PC-3 (cell line): ENCODE measurements at regions not wholly inside any gene's neighbourhood (a gene's known extent, or its start where the extent isn't known, plus 50 kb on each side); places are given as distances from the start of the nearest gene placed in this dataset.

Experiments used
- ATAC-seq: fragments of 200-7000 bp; cut with Tn5 transposase; 2 replicates; pipeline ENCODE4 v1.9.1; 2020; ENCODE audit warnings: mild to moderate bottlenecking, moderate library complexity
- BruUV-seq: library from RNA; stranded (reverse); fragments of 400-500 nt; replicated peaks from 2 replicates; lab custom pipeline; 2021; lab: Mats Ljungman, UMichigan
- CTCF ChIA-PET: fragments of 300-600 bp; sonication (Branson Sonifier 250); formaldehyde crosslinking; loops from one replicate; lab custom pipeline; 2022; ENCODE audit warnings: antibody characterized with exemption; lab: Charles Lee
- POLR2A ChIA-PET: fragments of 300-600 bp; sonication (Branson Sonifier 250); formaldehyde crosslinking; loops from one replicate; lab custom pipeline; 2022; ENCODE audit warnings: antibody characterized with exemption; ENCODE audit not compliant: unreplicated experiment; lab: Charles Lee
- DNase-seq: peaks from one replicate; pipeline ENCODE4 v3.0.0-alpha.2; 2015
- H2AFZ ChIP-seq: fragments of 300-600 bp; sonication (generic); 2 replicates; pipeline ENCODE4 v1.6.0; 2016; ENCODE audit warnings: antibody characterized with exemption, low read length
- H3F3A ChIP-seq: fragments of 300-600 bp; sonication (generic); one replicate; pipeline ENCODE4 v1.6.0; 2017; ENCODE audit warnings: antibody characterized with exemption, low read length, control low read depth, mild to moderate bottlenecking; ENCODE audit not compliant: unreplicated experiment
- H3K27ac ChIP-seq: fragments of 300-600 bp; sonication (generic); 2 replicates; pipeline ENCODE4 v1.5.1; 2016; ENCODE audit warnings: mild to moderate bottlenecking, low read length
- H3K27me3 ChIP-seq: fragments of 300-600 bp; sonication (generic); 2 replicates; pipeline ENCODE4 v1.6.1; 2016; ENCODE audit warnings: low read length, mixed read lengths
- H3K36me3 ChIP-seq: fragments of 300-600 bp; sonication (generic); 2 replicates; pipeline ENCODE4 v1.6.1; 2016; ENCODE audit warnings: low read depth, mixed run types, low read length, mixed read lengths
- H3K4me1 ChIP-seq: fragments of 300-600 bp; sonication (generic); 2 replicates; pipeline ENCODE4 v1.5.1; 2016; ENCODE audit warnings: low read length; ENCODE audit not compliant: insufficient read depth
- H3K4me2 ChIP-seq: fragments of 300-600 bp; sonication (generic); 2 replicates; pipeline ENCODE4 v1.6.0; 2016; ENCODE audit warnings: low read length
- H3K4me3 ChIP-seq: fragments of 300-600 bp; sonication (generic); 2 replicates; pipeline ENCODE4 v1.5.1; 2016; ENCODE audit warnings: mild to moderate bottlenecking, low read length, mixed read lengths
- H3K79me2 ChIP-seq: fragments of 300-600 bp; sonication (generic); 2 replicates; pipeline ENCODE4 v1.6.1; 2017; ENCODE audit warnings: low read length, mixed read lengths
- H3K9ac ChIP-seq: fragments of 300-600 bp; sonication (generic); 2 replicates; pipeline ENCODE4 v1.6.0; 2016; ENCODE audit warnings: mild to moderate bottlenecking, low read length
- H3K9me2 ChIP-seq: fragments of 300-600 bp; sonication (generic); replicated peaks from 2 replicates; pipeline ENCODE4 v1.6.1; 2016; ENCODE audit warnings: mixed run types, low read length, mixed read lengths
- H3K9me3 ChIP-seq: fragments of 300-600 bp; sonication (generic); 2 replicates; pipeline ENCODE4 v1.6.1; 2016; ENCODE audit warnings: low read length, mixed read lengths
- H4K20me1 ChIP-seq: fragments of 300-600 bp; sonication (generic); 2 replicates; pipeline ENCODE4 v1.6.1; 2016; ENCODE audit warnings: low read length, mixed read lengths
- EZH2 ChIP-seq: fragments of 300-600 bp; sonication (generic); IDR thresholded peaks from one replicate; pipeline ENCODE4 v1.6.1; 2017; ENCODE audit warnings: antibody characterized with exemption, mild to moderate bottlenecking, low read length; ENCODE audit not compliant: unreplicated experiment
- EZH2phosphoT487 ChIP-seq: fragments of 300-600 bp; sonication (generic); IDR thresholded peaks from 2 replicates; pipeline ENCODE4 v1.6.1; 2018; ENCODE audit warnings: mild to moderate bottlenecking, antibody characterized with exemption, low read length, borderline replicate concordance
- intact Hi-C: fragments of 100-400 bp; cut with micrococcal nuclease; formaldehyde crosslinking; loops from 2 replicates; pipeline ENCODE4 v1.9.0; 2023
- TF ChIP-seq, protein P1 (sequence below): fragments of 300-600 bp; sonication (generic); conservative IDR thresholded peaks from 2 replicates; pipeline ENCODE4 v1.5.1; 2017; ENCODE audit warnings: antibody characterized with exemption, low read depth, mild to moderate bottlenecking, low read length

DNA sequence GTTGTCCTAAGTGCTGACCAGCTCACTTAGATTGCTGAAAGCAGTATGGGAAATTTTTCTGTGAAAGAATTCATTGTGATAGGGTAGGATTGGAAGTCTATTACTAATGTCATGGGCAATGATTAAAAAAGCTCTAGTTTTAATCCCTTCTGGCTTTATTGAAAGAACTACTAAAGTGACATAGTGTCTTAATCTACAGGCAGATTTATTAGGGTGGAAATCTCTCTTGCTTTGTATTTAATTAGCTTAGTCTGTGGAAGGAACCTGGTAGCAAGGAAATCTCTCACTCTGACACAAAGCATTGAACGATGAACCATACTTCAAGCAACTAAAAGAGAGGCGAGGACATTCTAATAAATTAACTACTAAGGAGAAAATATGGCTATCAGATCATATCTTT is 1029.2 kb upstream of the PCDH20 start:
- no peak for DNase-seq
- H3K9me3 ChIP-seq, result no peaks in the 10 kb centered on the region
- H3K27me3 ChIP-seq, result no peaks in the 10 kb centered on the region
- TF ChIP-seq EZH2phosphoT487 (no peak), EZH2 (no peak)
- TF ChIP-seq, protein P1, sequence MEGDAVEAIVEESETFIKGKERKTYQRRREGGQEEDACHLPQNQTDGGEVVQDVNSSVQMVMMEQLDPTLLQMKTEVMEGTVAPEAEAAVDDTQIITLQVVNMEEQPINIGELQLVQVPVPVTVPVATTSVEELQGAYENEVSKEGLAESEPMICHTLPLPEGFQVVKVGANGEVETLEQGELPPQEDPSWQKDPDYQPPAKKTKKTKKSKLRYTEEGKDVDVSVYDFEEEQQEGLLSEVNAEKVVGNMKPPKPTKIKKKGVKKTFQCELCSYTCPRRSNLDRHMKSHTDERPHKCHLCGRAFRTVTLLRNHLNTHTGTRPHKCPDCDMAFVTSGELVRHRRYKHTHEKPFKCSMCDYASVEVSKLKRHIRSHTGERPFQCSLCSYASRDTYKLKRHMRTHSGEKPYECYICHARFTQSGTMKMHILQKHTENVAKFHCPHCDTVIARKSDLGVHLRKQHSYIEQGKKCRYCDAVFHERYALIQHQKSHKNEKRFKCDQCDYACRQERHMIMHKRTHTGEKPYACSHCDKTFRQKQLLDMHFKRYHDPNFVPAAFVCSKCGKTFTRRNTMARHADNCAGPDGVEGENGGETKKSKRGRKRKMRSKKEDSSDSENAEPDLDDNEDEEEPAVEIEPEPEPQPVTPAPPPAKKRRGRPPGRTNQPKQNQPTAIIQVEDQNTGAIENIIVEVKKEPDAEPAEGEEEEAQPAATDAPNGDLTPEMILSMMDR, result no peak
- ChIA-PET CTCF (no interaction called here), POLR2A (no interaction called here)
- no peak overlapping the region for H3K9ac ChIP-seq
- H3K9me2 ChIP-seq, result no peaks in the 10 kb centered on the region
- H3K36me3 ChIP-seq, result no peaks in the 10 kb centered on the region
- no peak overlapping the region for H3K4me2 ChIP-seq
- H3F3A ChIP-seq, result no peaks in the 10 kb centered on the region
- BruUV-seq, result no TSS peak
- H3K27ac ChIP-seq, result no peak overlapping the region
- no peaks in the 10 kb centered on the region for H3K79me2 ChIP-seq
- H2AFZ ChIP-seq, result no peak overlapping the region
- no peak for ATAC-seq
- no peaks in the 10 kb centered on the region for H3K4me1 ChIP-seq
- no peaks in the 10 kb centered on the region for H4K20me1 ChIP-seq
- intact Hi-C loops, result no loop called here
- no peak overlapping the region for H3K4me3 ChIP-seq

DNA sequence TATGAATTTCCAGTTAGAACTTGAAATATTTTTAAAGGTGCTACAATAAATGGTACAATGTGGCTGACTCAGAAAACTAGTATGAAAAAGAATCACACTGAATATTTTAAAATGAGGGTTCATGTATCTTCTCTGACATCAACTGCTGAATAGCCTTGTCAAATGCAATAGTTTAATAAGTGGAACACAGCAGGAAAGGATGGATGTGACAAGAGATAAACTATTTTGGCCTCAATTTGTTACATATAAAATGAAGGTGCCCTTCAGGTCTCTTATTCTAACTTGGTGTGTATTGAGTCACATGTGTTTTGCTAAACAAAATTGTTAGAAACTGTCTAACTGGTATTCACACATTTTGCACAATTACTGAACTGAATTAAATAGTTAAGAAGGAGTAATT is 1018.4 kb upstream of the PCDH20 start:
- ChIA-PET POLR2A (no interaction called here), CTCF (no interaction called here)
- H2AFZ ChIP-seq, result no peak overlapping the region
- H3K4me3 ChIP-seq, result no peak overlapping the region
- no peak overlapping the region for H3K4me2 ChIP-seq
- H3K9me2 ChIP-seq, result no peaks in the 10 kb centered on the region
- TF ChIP-seq EZH2phosphoT487 (no peak), EZH2 (no peak)
- TF ChIP-seq, protein P1, result no peak
- ATAC-seq, result no peak
- H3F3A ChIP-seq, result no peaks in the 10 kb centered on the region
- no peak overlapping the region for H3K9ac ChIP-seq
- H4K20me1 ChIP-seq, result no peaks in the 10 kb centered on the region
- H3K27ac ChIP-seq, result no peak overlapping the region
- H3K4me1 ChIP-seq, result peaks cover 4% of the 10 kb centered on the region; the same call in 1 of the 2 replicates
- H3K27me3 ChIP-seq, result no peaks in the 10 kb centered on the region
- DNase-seq, result no peak
- H3K79me2 ChIP-seq, result no peaks in the 10 kb centered on the region
- no peaks in the 10 kb centered on the region for H3K36me3 ChIP-seq
- BruUV-seq, result no TSS peak
- H3K9me3 ChIP-seq, result no peaks in the 10 kb centered on the region
- intact Hi-C loops, result loop anchor here (5.0 kb wide), 1 partner anchor 218 kb away; no protein-coding TSS in a partner anchor

DNA sequence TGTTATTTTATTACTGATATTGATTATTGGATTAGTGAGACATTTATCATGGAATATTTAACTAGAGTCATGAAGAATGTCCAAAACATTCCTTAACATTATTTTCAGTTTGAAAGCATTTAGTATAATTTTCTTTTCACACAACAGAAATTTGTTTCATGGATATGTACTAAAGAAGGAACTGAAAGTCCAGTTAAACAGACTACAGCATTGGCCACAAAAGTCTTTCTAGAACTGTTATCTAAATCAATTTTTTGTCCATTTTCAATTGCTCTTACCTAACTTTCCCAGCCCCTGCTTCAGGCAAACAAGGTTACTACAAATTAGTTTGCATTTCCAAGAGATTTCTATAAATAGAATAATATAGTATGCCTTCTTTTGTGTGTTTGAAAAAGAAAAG is 1018.0 kb upstream of the PCDH20 start:
- no peaks in the 10 kb centered on the region for H3K27me3 ChIP-seq
- DNase-seq, result no peak
- intact Hi-C loops, result loop anchor here (5.0 kb wide), 1 partner anchor 219 kb away; no protein-coding TSS in a partner anchor

More for the DNA sequence above, 1018.0 kb upstream of the PCDH20 start:
- Histone ChIP-seq H3K4me3 (no peak overlapping the region), H4K20me1 (no peaks in the 10 kb centered on the region), H2AFZ (no peak overlapping the region), H3F3A (no peaks in the 10 kb centered on the region), H3K4me1 (peaks cover 4% of the 10 kb centered on the region; the same call in 1 of the 2 replicates), H3K79me2 (no peaks in the 10 kb centered on the region), H3K9ac (no peak overlapping the region), H3K4me2 (no peak overlapping the region), H3K9me3 (no peaks in the 10 kb centered on the region), H3K27ac (no peak overlapping the region), H3K36me3 (no peaks in the 10 kb centered on the region), H3K9me2 (no peaks in the 10 kb centered on the region)
- no TSS peak for BruUV-seq
- TF ChIP-seq EZH2phosphoT487, result no peak
- TF ChIP-seq, protein P1, result no peak
- TF ChIP-seq EZH2, result no peak
- ChIA-PET CTCF (no interaction called here), POLR2A (no interaction called here)
- ATAC-seq, result no peak
